Peyer's patch (tissue), 4 donors: ENCODE measurements at regions not wholly inside any gene's neighbourhood (a gene's known extent, or its start where the extent isn't known, plus 50 kb on each side); places are given as distances from the start of the nearest gene placed in this dataset.

Experiments used
- CTCF ChIP-seq, 6 experiments: fragments of 450-650 bp in 4 of 6; fragments of 200-600 bp in 2 of 6; sonication (generic) in 1 of 6; IDR thresholded peaks; one replicate each; pipeline ENCODE4 v1.5.1; 2017 to 2019; ENCODE audit warnings: antibody characterized with exemption in 6 of 6, mild to moderate bottlenecking in 3 of 6, moderate library complexity in 1 of 6
- POLR2A ChIP-seq, 2 donors: fragments of 450-650 bp; IDR thresholded peaks; one replicate each; pipeline ENCODE4 v1.5.1; 2017; ENCODE audit warnings: antibody characterized with exemption in 2 of 2, mild to moderate bottlenecking in 2 of 2, moderate library complexity in 2 of 2

GRCh38 chr4:112939901-112940300 lies 109.6 kb upstream of the ANK2 start:
- no peak for TF ChIP-seq POLR2A (IDR thresholded peaks at IDR 0.05)
- no peak for TF ChIP-seq CTCF (IDR thresholded peaks at IDR 0.05)
